HG03280 (cell line): ENCODE measurements at regions not wholly inside any gene's neighbourhood (a gene's known extent, or its start where the extent isn't known, plus 50 kb on each side); places are given as distances from the start of the nearest gene placed in this dataset.
"Not testable (repeated sequence)": the region's sequence is repeated elsewhere in the genome, so short reads cannot be mapped to it uniquely, and the experiment has no call there.

Source experiments
- ATAC-seq: cut with Tn5 transposase; IDR thresholded peaks from one replicate; pipeline ENCODE4 v1.9.1; 2021; ENCODE audit warnings: mild to moderate bottlenecking, moderate library complexity; ENCODE audit not compliant: unreplicated experiment

- ATAC-seq: no peak
These were observed 1643.0 kb upstream of the CDH6 start for GRCh38 chr5:29550523-29550922.

- ATAC-seq: no peak
These were observed 1645.2 kb upstream of the CDH6 start for GRCh38 chr5:29548262-29548661.

GRCh38 chr5:29547236-29547865 lies 1646.1 kb upstream of the CDH6 start:
- ATAC-seq: no peak

GRCh38 chr5:29543501-29543900 lies 1650.0 kb upstream of the CDH6 start:
- no peak for ATAC-seq

GRCh38 chr5:29524227-29524626 lies 1669.3 kb upstream of the CDH6 start:
- no peak for ATAC-seq

GRCh38 chr5:29518176-29518575 lies 1675.3 kb upstream of the CDH6 start:
- ATAC-seq: no peak

GRCh38 chr5:29516224-29516623 lies 1677.3 kb upstream of the CDH6 start:
- no peak for ATAC-seq

- ATAC-seq: no peak
These were observed 1685.4 kb upstream of the CDH6 start for GRCh38 chr5:29508131-29508530.

- no peak for ATAC-seq
These were observed 1689.1 kb upstream of the CDH6 start for GRCh38 chr5:29504411-29504810.

GRCh38 chr5:29498860-29499259 lies 1694.6 kb upstream of the CDH6 start:
- ATAC-seq: no peak

- ATAC-seq: no peak
These were observed 1695.1 kb upstream of the CDH6 start for GRCh38 chr5:29498412-29498811.

GRCh38 chr5:29485333-29485732 lies 1708.2 kb upstream of the CDH6 start:
- ATAC-seq: no peak

GRCh38 chr5:29469581-29469980 lies 1723.9 kb upstream of the CDH6 start:
- ATAC-seq: no peak

GRCh38 chr5:29462241-29462640 lies 1731.2 kb upstream of the CDH6 start:
- ATAC-seq: no peak

GRCh38 chr5:29460971-29461559 lies 1732.4 kb upstream of the CDH6 start:
- ATAC-seq: no peak

GRCh38 chr5:29451004-29451403 lies 1742.5 kb upstream of the CDH6 start:
- ATAC-seq: not testable (repeated sequence)

- no peak for ATAC-seq
These were observed 1778.8 kb upstream of the CDH6 start for GRCh38 chr5:29414681-29415080.

GRCh38 chr5:29412979-29413378 lies 1780.5 kb upstream of the CDH6 start:
- no peak for ATAC-seq

GRCh38 chr5:29402270-29402669 lies 1791.2 kb upstream of the CDH6 start:
- ATAC-seq: no peak

GRCh38 chr5:29389993-29390392 lies 1803.5 kb upstream of the CDH6 start:
- no peak for ATAC-seq

GRCh38 chr5:29387384-29387783 lies 1806.1 kb upstream of the CDH6 start:
- no peak for ATAC-seq

GRCh38 chr5:29382780-29383179 lies 1810.7 kb upstream of the CDH6 start:
- ATAC-seq: no peak

- ATAC-seq: no peak
These were observed 1813.5 kb upstream of the CDH6 start for GRCh38 chr5:29380029-29380428.
